Kidney epithelial cell (primary cell): ENCODE measurements at regions not wholly inside any gene's neighbourhood (a gene's known extent, or its start where the extent isn't known, plus 50 kb on each side); places are given as distances from the start of the nearest gene placed in this dataset.
"Not testable (repeated sequence)": the region's sequence is repeated elsewhere in the genome, so short reads cannot be mapped to it uniquely, and the experiment has no call there.

Experiments used
- DNase-seq: peaks from one replicate; pipeline ENCODE4 v3.0.0-alpha.2; 2010; ENCODE audit warnings: low read depth
- H3K27me3 ChIP-seq: 2 replicates; pipeline ENCODE4 v1.6.0; 2011; ENCODE audit warnings: low read length; ENCODE audit not compliant: control insufficient read depth, insufficient read depth
- H3K36me3 ChIP-seq: 2 replicates; pipeline ENCODE4 v1.5.1; 2011; ENCODE audit warnings: low read length; ENCODE audit not compliant: control insufficient read depth, insufficient read depth
- H3K4me3 ChIP-seq: 2 replicates; pipeline ENCODE4 v1.5.1; 2011; ENCODE audit warnings: low read depth, mild to moderate bottlenecking, control low read depth, low read length
- TF ChIP-seq, protein P1 (sequence below): IDR thresholded peaks from 2 replicates; pipeline ENCODE4 v1.5.1; 2011; ENCODE audit warnings: mild to moderate bottlenecking, moderate library complexity, low read length, control low read depth, inconsistent platforms; ENCODE audit not compliant: insufficient read depth, poor library complexity, severe bottlenecking

DNA sequence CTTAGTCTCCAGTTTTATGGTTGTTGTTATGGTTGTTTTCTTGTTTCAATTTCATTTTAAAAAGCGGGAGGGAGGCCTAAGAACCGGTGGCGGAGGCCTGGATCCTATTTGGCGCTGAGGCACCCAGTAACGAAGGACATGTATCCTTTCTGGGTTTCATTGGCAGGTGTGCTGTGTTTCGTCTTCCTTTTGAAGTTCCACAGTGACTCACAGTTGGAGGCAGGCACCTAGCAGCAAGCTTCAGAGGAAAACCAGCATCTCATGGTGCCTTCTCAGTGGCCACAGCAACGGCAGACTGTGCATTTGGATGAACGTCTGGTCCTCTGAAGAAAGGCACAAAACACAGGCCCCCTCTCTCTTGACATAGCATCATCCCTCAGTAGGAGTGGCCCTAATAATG, 697.2 kb downstream of the EFNB2 start:
- Histone ChIP-seq H3K4me3 (no peak overlapping the region), H3K36me3 (no peaks in the 10 kb centered on the region), H3K27me3 (no peaks in the 10 kb centered on the region)
- DNase-seq, result no peak
- TF ChIP-seq, protein P1, sequence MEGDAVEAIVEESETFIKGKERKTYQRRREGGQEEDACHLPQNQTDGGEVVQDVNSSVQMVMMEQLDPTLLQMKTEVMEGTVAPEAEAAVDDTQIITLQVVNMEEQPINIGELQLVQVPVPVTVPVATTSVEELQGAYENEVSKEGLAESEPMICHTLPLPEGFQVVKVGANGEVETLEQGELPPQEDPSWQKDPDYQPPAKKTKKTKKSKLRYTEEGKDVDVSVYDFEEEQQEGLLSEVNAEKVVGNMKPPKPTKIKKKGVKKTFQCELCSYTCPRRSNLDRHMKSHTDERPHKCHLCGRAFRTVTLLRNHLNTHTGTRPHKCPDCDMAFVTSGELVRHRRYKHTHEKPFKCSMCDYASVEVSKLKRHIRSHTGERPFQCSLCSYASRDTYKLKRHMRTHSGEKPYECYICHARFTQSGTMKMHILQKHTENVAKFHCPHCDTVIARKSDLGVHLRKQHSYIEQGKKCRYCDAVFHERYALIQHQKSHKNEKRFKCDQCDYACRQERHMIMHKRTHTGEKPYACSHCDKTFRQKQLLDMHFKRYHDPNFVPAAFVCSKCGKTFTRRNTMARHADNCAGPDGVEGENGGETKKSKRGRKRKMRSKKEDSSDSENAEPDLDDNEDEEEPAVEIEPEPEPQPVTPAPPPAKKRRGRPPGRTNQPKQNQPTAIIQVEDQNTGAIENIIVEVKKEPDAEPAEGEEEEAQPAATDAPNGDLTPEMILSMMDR, result no peak

GRCh38 chr13:105837295-105837694, 698.2 kb downstream of the EFNB2 start:
- DNase-seq, H3K36me3 ChIP-seq, H3K4me3 ChIP-seq, H3K27me3 ChIP-seq: not testable (repeated sequence)

DNA sequence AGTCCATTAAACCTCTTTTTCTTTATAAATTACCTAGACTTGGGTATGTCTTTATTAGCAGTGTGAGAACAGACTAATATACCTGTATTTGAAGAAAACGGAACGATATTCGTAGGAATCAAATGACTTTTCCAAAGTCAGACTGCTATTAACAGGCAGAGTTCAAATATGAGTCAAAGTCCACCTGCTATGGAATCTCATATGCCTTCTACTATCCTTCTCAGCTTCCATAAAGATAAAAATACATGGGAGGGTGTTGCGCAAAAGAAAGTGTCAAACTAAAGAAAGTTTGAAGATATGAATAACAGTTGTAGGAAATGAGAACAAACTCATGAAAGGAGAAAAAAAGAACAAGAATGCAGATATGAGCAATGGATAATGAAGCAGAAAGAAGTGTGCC, 704.6 kb downstream of the EFNB2 start:
- Histone ChIP-seq H3K4me3 (no peak overlapping the region), H3K27me3 (no peaks in the 10 kb centered on the region), H3K36me3 (no peaks in the 10 kb centered on the region)
- TF ChIP-seq, protein P1, result no peak
- no peak for DNase-seq

DNA sequence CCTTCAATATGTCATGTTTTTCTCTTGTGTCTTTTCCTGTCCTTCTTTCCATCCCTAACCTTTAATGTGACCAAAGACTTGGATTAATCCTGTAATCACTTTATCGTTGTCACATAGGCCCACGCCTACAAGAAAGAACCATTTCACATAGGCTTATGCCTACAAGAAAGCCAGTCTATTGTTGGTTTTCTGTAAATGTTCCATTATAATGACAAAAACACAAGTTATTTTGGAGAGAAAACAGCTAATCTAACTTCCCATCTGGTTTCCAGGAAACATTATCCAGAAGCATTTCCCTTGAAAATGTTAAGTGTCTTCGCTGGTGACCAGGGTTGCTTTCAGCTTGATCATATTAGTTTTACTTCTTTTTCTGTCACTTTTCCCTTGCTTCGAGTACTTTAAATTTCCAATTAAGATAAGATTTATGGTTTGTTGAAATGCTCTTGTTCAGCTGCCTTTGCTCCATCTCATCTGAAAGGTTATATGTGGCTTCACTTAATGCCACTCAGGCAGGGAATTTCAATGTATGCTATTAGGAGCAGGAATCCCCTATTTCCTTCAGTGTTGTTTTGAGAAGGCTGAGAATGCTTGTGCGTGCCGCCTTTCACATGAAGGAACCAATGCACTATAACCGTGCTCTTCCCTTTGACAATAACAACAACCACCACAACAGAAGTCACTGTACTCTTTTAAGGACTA, 708.2 kb downstream of the EFNB2 start:
- no peak for DNase-seq
- Histone ChIP-seq H3K27me3 (no peaks in the 10 kb centered on the region), H3K4me3 (no peak overlapping the region), H3K36me3 (no peaks in the 10 kb centered on the region)
- TF ChIP-seq, protein P1, result no peak

- DNase-seq, result no peak
- Histone ChIP-seq H3K36me3 (no peaks in the 10 kb centered on the region), H3K27me3 (no peaks in the 10 kb centered on the region), H3K4me3 (no peak overlapping the region)
- TF ChIP-seq, protein P1, result no peak
These were observed 710.4 kb downstream of the EFNB2 start for GRCh38 chr13:105825071-105825470.

GRCh38 chr13:105821337-105821736, 714.1 kb downstream of the EFNB2 start:
- DNase-seq, result no peak
- Histone ChIP-seq H3K4me3 (no peak overlapping the region), H3K27me3 (no peaks in the 10 kb centered on the region), H3K36me3 (no peaks in the 10 kb centered on the region)
- TF ChIP-seq, protein P1, result no peak
